Activated CD4-positive, alpha-beta T cell treated with anti-CD3 and anti-CD28 coated beads, Interleukin-2, amount 50 U/mL, for 16 hours (primary cell): ENCODE measurements at regions not wholly inside any gene's neighbourhood (a gene's known extent, or its start where the extent isn't known, plus 50 kb on each side); places are given as distances from the start of the nearest gene placed in this dataset.
A peak's percentile ranks its signal among the peaks of the same experiment; 100 is the strongest.
"Not testable (repeated sequence)": the region's sequence is repeated elsewhere in the genome, so short reads cannot be mapped to it uniquely, and the experiment has no call there.

Experiments used
- DNase-seq: peaks from one replicate; pipeline ENCODE4 v3.0.0-alpha.2; 2020

DNA sequence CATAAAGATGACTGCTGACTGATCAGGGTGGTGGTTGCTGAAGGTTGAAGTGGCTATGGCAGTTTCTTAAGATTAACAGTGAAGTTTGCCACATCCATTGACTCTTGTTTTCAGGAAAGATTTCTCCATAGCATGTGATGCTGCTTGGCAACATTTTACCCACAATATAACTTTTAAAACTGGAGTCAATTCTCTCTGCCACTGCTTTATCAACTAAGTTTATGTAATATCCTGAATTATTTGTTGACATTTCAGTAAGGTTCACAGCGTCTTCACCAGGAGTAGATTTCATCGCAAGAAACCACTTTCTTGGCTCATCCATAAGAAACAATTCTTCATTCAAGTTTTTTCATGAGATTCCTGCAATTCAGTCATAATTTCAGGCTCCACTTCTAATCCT is 166.5 kb upstream of the SPRY1 start:
- DNase-seq, result no peak

DNA sequence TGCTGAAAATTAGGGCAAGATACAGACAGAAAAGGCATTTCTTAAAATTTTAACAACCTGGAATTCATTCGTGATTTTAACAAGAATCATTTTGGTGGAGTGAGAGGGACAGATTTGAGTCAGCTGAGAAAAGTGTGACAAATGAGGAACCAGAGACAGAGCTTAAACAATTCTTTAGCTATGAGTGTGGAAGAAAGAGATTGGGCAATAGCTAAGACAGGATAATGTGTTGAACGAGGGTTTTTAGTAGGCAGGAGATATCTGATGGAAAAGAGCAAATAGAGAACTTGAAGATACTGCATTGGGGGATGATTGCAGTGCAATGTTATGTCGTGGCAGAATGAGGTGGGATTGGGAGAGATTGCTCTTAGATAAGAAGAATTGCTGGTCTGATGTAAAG is 164.2 kb upstream of the SPRY1 start:
- peak; percentile 3 for DNase-seq

DNA sequence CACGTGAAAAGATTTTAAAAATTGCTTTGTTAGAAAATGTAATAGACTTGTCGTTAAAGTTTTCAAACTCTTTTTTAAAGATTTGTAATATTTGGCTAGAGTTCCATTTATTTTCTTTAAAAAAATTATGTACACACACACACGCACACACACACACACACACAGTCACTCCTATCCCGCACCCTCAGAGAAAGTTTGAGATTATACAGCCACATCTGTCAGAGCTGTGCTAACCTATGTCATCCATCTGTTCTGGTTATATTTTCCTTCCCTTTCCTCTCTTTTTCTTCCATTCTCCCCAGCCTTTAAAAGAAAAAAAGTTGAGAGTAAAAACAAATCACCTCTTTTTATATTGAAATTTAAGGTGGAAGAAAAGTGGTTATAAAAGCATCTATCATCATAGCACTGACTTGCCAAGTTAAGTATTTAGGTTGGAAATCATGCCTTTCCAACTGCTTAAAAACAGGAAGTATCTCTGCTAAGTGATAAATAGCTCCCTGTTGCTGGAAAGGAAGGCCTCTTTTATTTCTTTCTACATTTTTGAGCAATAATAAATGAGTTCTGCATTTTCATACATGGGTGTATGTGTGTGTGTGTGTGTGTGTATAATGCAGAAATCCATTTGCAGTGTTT is 163.3 kb upstream of the SPRY1 start:
- no peak for DNase-seq

DNA sequence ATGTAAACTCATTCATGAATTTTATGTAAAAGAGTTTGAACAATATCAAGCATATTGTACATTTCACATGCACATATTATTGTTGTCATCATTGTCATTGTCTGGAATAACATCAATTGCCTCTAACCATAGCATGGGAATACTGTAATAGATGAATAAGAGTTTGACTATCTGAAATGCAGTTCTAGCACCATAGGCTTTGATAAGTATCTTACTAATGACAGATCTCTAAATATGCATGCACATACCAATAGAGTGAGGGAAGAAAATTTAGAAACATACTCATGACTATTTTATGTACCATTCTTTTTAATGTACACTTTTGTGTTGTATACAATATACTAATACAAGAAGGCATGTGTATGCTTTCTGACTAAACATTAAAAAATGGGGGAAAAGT is 161.6 kb upstream of the SPRY1 start:
- no peak for DNase-seq

GRCh38 chr4:123235431-123235830 is 161.2 kb upstream of the SPRY1 start:
- DNase-seq, result no peak

- DNase-seq, result no peak
These were observed 160.0 kb upstream of the SPRY1 start for GRCh38 chr4:123236606-123237005.

DNA sequence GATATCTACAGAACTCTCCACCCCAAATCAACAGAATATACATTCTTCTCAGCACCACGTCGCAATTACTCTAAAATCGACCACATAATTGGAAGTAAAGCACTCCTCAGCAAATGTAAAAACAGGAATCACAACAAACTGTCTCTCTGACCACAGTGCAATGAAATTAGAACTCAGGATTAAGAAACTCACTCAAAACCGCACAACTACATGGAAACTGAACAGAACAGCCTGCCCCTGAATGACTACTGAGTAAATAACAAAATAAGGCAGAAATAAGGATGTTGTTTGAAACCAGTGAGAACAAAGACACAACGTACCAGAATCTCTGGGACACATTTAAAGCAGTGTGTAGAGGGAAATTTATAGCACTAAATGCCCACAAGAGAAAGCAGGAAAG is 156.3 kb upstream of the SPRY1 start:
- DNase-seq, result not testable (repeated sequence)

- not testable (repeated sequence) for DNase-seq
These were observed 153.4 kb upstream of the SPRY1 start for GRCh38 chr4:123243220-123243619.

DNA sequence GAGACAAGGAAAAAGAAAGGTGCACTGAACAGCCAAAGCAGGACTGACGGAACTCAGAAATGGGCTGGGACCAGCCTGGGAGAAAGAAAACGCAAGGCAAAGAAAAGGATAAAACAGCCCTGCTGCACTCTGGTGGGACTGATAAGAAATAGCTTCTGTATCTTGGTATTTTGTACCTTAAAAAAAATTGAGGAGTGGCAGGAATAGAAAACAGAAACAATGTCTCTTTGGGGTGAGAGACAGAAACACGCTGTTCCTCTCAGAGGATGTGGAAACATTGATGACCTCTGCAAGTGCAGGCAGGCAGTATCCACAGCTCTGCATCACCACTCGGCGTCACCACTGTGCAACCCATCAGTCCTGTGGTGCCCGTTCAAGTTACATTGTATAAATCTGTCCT is 152.5 kb upstream of the SPRY1 start:
- no peak for DNase-seq

GRCh38 chr4:123246085-123246484 is 150.5 kb upstream of the SPRY1 start:
- DNase-seq, result no peak

- DNase-seq, result no peak
These were observed 148.4 kb upstream of the SPRY1 start for GRCh38 chr4:123248085-123248659.

DNA sequence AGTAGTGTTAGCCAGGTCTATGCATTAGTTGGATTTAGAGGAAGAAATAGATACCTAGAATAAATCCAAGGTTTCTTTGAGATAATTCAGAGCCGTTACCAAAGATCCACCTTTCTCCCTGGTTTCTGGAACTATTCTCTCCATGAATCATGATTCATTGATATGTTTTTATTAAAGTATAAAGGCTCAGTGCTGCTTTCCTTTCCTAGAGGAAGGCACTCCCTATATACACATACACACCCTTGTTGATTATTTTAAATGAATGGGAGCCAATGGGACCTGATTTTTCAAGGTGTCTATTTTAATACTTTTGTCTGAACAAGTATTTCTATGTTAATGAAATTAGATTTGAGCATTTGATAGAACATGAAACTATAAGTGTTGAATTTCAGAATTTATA is 146.8 kb upstream of the SPRY1 start:
- DNase-seq, result no peak

DNA sequence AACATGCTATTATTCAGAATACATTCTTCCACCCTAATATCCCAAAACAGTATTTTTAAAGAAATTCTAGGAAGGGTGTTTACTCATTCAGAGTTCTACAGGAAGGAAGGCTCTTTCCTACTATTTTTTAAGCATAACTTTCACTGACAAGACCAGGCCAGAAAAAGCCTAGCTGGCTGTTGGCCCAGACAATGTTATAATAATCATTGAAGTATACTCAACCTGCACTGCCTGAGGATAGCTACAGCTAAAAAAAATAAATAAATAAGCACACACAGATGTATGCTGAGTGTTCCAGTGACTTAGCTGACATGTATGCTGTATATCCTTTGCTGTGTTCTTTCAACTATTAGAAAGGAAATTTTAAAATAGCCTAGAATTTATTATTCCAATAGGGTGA is 145.8 kb upstream of the SPRY1 start:
- no peak for DNase-seq

- DNase-seq, result no peak
These were observed 140.6 kb upstream of the SPRY1 start for GRCh38 chr4:123255971-123256370.

GRCh38 chr4:123256901-123257300 is 139.7 kb upstream of the SPRY1 start:
- DNase-seq, result no peak

DNA sequence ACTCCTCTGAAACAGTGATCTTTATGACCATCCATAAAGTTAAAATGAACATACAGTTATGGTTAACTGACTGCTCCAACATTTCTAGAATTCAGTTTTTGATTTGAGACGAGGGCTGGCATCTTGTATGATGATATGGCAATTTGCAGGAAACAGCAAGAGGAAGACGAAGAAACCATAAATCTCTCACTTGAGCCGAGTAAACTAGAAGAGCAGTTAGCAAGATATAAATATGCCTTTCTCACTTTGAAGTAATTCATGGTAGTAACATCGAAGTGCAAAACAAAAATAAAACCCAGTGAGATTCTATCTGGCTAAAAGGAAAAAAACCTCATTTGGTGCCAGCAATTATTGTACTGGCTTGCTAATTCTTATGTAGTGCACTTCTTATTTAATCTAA is 139.0 kb upstream of the SPRY1 start:
- no peak for DNase-seq

GRCh38 chr4:123259676-123260646 is 136.6 kb upstream of the SPRY1 start:
- DNase-seq, result no peak

- DNase-seq, result no peak
These were observed 135.9 kb upstream of the SPRY1 start for GRCh38 chr4:123260653-123261052.

GRCh38 chr4:123262080-123262479 is 134.5 kb upstream of the SPRY1 start:
- no peak for DNase-seq

GRCh38 chr4:123265443-123265842 is 131.2 kb upstream of the SPRY1 start:
- no peak for DNase-seq

GRCh38 chr4:123266221-123266620 is 130.4 kb upstream of the SPRY1 start:
- DNase-seq, result no peak

DNA sequence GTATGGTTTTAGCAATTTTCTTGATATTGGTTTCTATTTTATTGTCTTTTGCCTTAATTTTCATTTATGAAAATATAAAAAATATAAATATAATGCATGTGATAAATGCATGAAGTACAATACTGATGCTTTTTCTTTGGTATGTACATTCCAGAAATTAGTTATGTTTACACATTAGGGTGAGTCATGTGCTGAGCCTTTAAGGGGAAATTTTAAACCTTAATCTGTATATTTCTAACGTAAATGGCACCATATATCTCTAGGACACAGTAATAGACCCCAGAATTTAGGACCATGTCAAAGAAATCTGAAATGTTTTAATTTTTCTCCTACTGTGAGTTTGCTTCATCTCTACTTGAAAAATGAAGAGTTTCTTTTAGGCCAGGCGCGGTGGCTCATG is 117.8 kb upstream of the SPRY1 start:
- DNase-seq, result no peak

DNA sequence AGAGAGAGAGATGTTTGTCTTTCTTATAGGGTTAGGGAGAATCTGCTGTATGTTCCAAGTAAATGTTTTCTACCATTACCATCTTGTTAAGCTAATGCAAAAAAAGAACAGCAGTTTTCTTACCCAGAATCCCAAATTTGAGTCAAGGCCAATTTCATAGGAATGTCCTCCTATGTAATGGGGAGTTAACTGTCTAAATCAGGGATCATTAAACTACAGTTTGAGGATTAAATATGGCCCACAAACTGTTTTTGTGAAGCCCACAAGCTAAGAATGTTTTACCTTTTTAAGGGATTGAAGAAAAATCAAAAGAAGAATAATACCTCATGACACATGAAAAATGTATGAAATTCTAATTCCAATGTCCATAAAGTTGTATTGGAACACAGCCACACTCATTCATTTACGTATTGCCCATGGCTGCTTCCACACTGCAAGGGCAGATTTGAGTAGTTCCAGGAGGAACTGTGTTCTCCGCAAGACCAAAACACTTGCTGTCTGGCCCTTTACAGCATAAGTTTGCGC is 113.2 kb upstream of the SPRY1 start:
- DNase-seq, result no peak

DNA sequence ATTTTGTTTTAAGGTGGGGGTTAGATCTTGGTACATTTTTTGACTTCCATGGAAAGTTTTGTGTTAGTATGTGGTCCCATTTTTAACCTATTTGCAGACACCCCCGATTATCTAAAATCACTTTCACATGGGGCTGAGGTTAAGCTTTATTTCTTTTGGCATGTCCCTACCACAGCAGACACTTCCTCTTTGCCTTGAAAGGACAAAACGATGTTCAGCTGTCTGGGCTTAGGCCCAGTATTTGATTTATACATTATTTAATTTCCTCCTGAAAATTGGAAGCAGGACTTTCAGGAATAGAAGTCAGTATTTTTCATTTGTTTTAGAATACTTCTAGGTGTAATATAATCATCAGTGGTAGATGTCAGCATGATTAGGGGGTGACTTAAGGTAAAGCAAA is 112.4 kb upstream of the SPRY1 start:
- no peak for DNase-seq
